Heart left ventricle (tissue), 16 donors: ENCODE measurements at regions not wholly inside any gene's neighbourhood (a gene's known extent, or its start where the extent isn't known, plus 50 kb on each side); places are given as distances from the start of the nearest gene placed in this dataset.
A peak's percentile ranks its signal among the peaks of the same experiment; 100 is the strongest.

Experiments used
- ATAC-seq, 4 donors: fragments of 200-7000 bp; cut with Tn5 transposase; one replicate each; pipeline ENCODE4 v1.9.1; 2020 to 2022; ENCODE audit warnings: moderate library complexity in 4 of 4, mild to moderate bottlenecking in 3 of 4, moderate number of reproducible peaks in 1 of 4
- DNase-seq, 5 donors: peaks; one replicate each; pipeline ENCODE4 v3.0.0-alpha.2; 2020
- H3K27ac ChIP-seq, 12 donors: fragments of 200-600 bp; sonication (generic) in 4 of 12; one replicate each; pipeline versions ENCODE4 v1.5.0 to v1.8.0; 2016 to 2022; ENCODE audit warnings: mild to moderate bottlenecking in 2 of 12
- H3K27me3 ChIP-seq, 9 donors: fragments of 200-600 bp; sonication (generic) in 2 of 9; one replicate each; pipeline versions ENCODE4 v1.5.1 to v1.8.0; 2016 to 2022; ENCODE audit warnings: mild to moderate bottlenecking in 3 of 9
- H3K36me3 ChIP-seq, 9 donors: fragments of 200-600 bp; sonication (generic) in 2 of 9; one replicate each; pipeline versions ENCODE4 v1.5.0 to v1.8.0; 2018 to 2022; ENCODE audit warnings: mild to moderate bottlenecking in 2 of 9
- H3K4me1 ChIP-seq, 12 donors: fragments of 200-600 bp; sonication (generic) in 4 of 12; one replicate each; pipeline versions ENCODE4 v1.5.0 to v1.8.0; 2016 to 2022; ENCODE audit warnings: mild to moderate bottlenecking in 3 of 12
- H3K4me3 ChIP-seq, 12 donors: fragments of 200-600 bp; sonication (generic) in 4 of 12; one replicate each; pipeline versions ENCODE4 v1.5.0 to v1.8.0; 2017 to 2022; ENCODE audit warnings: mild to moderate bottlenecking in 9 of 12, moderate library complexity in 4 of 12
- H3K9me3 ChIP-seq, 12 donors: fragments of 200-600 bp; sonication (generic) in 4 of 12; one replicate each; pipeline versions ENCODE4 v1.5.0 to v1.8.0; 2016 to 2022; ENCODE audit warnings: mild to moderate bottlenecking in 1 of 12
- POLR2A ChIP-seq, 2 donors: fragments of 450-650 bp; IDR thresholded peaks; one replicate each; pipeline ENCODE4 v1.6.1; 2017; ENCODE audit warnings: antibody characterized with exemption in 2 of 2, mild to moderate bottlenecking in 2 of 2, moderate library complexity in 2 of 2
- WGBS, 4 donors: extraction: QIAGEN DNeasy Blood & Tissue Kit in 2 of 4; methylation state at CpG; one replicate each; pipeline versions ENCODE4 v1.1.5 to v1.1.7; 2013 to 2018; 5-methylcytosine and 5-hydroxymethylcytosine counted together
- intact Hi-C, 10 donors: fragments of 100-400 bp; cut with DNase I; formaldehyde crosslinking; loops; one replicate each; pipeline versions ENCODE4 v1.11.1 to v1.14.2; 2022
- TF ChIP-seq, protein P1 (sequence below), 12 donors: fragments of 200-600 bp; sonication (generic) in 4 of 12; IDR thresholded peaks; one replicate each; pipeline versions ENCODE4 v1.5.0 to v1.8.0; 2018 to 2022; ENCODE audit warnings: antibody characterized with exemption in 12 of 12, mild to moderate bottlenecking in 5 of 12
- donor health status: ischemic (EF 13 %, LVEDD 7.1; RV severe dilation, severe dysfunction).
- donor health status: healthy with polysubstance abuse.
- donor health status: DM: no; HTN: yes; CAD: no.
- donor health status: DM: no; HTN: no; CAD: no.
- donor health status: ischemic (EF 25% LVEDD 6.9; RV normal size, moderate dysfunction).
- donor health status: ischemic (EF 25% LVEDD 5.7; RV mildly dilated, moderate dysfunction).
- donor health status: healthy.
- donor health status: DM: yes; HTN: yes; CAD: no.
- donor health status: ischemic (EF 35%, LVEDD 5.7; RV mildly dilated, moderate dysfunction).
- donor health status: nonischemic (EF 11% LVEDD 7.7; RV severe dilation, severe dysfunction).
- donor health status: DM: yes; HTN: yes; CAD: no.
- donor health status: PGD.
- donor health status: ischemic (EF 29% LVEDD 5.4; RV normal size, mild dysfunction).
- donor health status: nonischemic (EF 23%, LVEDD 6.1; RV moderate dilation, normal function).

DNA sequence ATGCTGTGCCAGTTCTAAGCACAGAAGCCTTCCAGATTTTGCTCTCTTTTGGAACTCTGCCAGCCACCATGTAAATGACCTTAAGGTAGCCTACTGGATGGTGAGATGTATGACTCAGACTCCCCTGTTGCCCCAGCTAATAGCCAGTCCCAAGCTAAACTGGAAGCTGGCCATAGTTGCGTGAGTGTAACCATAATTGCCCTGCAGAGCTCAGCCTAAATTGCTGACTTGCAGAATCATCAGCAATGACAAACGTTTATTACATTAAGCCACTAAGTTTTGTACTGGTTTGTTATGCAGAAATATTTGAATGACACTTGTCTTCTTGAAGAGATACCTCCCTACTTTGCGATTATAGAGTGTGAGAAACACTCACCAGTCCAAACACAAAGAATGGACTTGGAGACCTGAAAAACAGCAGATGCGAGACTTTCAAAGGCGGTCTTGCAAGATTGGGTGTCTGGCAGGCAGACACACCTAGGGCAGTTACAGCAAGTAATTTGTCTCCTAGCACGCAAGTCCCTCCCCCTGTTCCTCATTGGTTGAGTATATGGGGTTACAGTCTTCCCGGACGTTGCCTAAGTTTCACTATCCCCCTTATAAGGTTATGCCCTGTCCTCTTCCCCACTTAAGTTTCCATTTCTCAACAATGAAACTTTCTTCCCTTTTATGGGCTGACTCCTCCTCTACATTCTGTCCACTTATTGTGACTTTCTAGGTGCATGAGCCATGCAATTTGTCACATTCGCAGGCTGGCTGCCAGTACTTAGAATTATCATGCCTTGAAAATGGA lies 83.6 kb upstream of the XCR1 start:
- intact Hi-C loops = no loop called here
- Histone ChIP-seq H3K4me3 (no peak overlapping the region), H3K27me3 (no peaks in the 10 kb centered on the region), H3K9me3 (no peaks in the 10 kb centered on the region), H3K27ac (peak overlapping the region in 1 of 12 donors; percentile 89), H3K4me1 (peaks cover 0 to 60% (median 0%) of the 10 kb centered on the region in 12 donors), H3K36me3 (no peaks in the 10 kb centered on the region)
- peak in 1 of 5 donors; percentile 48 for DNase-seq
- WGBS, 4 donors = 70 to 77% (median 71%) methylated on average over 9 of the region's 9 CpGs
- no peak for TF ChIP-seq POLR2A (IDR thresholded peaks at IDR 0.05)
- TF ChIP-seq, protein P1, sequence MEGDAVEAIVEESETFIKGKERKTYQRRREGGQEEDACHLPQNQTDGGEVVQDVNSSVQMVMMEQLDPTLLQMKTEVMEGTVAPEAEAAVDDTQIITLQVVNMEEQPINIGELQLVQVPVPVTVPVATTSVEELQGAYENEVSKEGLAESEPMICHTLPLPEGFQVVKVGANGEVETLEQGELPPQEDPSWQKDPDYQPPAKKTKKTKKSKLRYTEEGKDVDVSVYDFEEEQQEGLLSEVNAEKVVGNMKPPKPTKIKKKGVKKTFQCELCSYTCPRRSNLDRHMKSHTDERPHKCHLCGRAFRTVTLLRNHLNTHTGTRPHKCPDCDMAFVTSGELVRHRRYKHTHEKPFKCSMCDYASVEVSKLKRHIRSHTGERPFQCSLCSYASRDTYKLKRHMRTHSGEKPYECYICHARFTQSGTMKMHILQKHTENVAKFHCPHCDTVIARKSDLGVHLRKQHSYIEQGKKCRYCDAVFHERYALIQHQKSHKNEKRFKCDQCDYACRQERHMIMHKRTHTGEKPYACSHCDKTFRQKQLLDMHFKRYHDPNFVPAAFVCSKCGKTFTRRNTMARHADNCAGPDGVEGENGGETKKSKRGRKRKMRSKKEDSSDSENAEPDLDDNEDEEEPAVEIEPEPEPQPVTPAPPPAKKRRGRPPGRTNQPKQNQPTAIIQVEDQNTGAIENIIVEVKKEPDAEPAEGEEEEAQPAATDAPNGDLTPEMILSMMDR (IDR thresholded peaks at IDR 0.05) = no peak
- ATAC-seq = peak; percentile 42 to 76 (median 72)

DNA sequence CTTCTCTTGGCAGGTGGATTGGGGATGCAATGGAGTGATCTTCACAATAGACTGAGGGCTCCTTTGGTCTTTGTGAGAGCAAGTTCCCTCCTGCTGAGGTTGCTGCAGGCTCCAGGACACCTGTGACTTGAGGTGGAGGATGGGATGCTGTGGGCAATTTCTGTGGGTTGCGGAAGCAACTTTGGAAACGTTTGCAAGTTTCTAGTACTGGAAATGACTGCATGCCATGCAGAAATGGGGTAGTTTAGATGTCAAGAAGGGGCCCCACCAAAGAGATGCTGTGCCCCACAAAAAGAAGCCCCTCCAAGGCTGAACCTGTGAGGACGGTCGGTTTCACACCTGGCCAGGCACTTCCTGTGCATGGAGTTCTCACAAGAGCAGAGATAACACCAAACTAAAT lies 80.4 kb upstream of the XCR1 start:
- intact Hi-C loops = no loop called here
- 59 to 84% (median 75%) methylated on average over 4 of the region's 4 CpGs for WGBS, 4 donors
- Histone ChIP-seq H3K27me3 (no peaks in the 10 kb centered on the region), H3K27ac (no peak overlapping the region), H3K4me3 (no peak overlapping the region), H3K36me3 (no peaks in the 10 kb centered on the region), H3K4me1 (peaks cover 0 to 71% (median 0%) of the 10 kb centered on the region in 12 donors), H3K9me3 (no peaks in the 10 kb centered on the region)
- TF ChIP-seq POLR2A (IDR thresholded peaks at IDR 0.05) = no peak
- TF ChIP-seq, protein P1 (IDR thresholded peaks at IDR 0.05) = no peak
- no peak for DNase-seq
- no peak for ATAC-seq

DNA sequence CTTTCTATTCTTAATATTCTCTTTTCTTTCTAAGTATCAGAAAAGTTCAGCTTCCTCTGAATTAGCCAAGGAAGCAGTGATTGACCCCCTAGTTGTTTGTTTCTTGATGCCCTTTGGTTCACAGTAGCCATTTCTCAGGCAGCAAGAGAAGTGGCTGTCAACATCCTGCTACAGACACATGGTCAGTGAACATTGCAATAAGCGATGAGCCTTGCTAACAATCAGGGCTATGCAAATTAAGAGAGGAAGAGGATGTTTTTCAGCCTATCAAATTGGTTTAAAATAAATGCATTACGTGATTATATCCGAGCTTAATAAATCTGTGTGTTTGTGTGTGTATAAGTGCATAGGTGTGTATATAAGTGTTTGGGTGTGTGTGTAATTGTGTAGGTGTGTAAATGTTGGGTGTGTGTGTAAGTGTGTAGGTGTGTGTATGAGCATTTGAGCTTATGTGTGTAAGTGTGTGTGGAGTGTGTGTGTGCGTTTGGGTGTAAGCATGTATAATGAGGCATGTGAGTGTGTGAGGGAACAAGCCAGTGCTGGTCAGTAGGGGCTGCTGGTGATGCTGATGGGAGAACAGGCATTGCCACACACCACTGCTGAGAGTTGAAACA lies 78.1 kb upstream of the XCR1 start:
- Histone ChIP-seq H3K4me3 (no peak overlapping the region), H3K36me3 (no peaks in the 10 kb centered on the region), H3K9me3 (peaks cover 0 to 8% (median 0%) of the 10 kb centered on the region in 12 donors), H3K4me1 (peaks cover 0 to 69% (median 0%) of the 10 kb centered on the region in 12 donors), H3K27ac (peak overlapping the region in 1 of 12 donors; percentile 37), H3K27me3 (no peaks in the 10 kb centered on the region)
- WGBS, 4 donors = 70 to 81% (median 77%) methylated on average over 4 of the region's 4 CpGs
- intact Hi-C loops = no loop called here
- ATAC-seq = no peak
- no peak for TF ChIP-seq POLR2A (IDR thresholded peaks at IDR 0.05)
- TF ChIP-seq, protein P1 (IDR thresholded peaks at IDR 0.05) = no peak
- no peak for DNase-seq

DNA sequence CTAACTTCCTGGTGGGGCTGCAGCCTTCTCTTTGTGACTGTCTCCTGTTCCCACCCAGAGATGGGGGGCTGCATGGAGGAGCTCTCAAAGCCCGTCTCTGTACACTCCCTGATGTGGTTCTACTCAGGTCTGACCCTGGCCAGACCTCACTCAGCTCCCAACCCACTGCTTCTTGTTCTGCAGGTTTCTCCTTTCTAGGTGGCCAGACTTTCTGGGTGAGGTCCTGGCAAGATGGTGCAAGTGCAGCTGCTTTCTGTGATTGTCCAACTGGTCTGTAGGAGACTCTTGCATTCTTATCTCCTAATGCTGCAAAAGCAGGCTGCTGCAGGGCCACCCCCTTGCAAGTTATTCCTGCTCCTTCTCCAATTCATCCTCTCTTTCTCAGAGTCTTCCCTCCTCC lies 77.4 kb upstream of the XCR1 start:
- 36 to 67% (median 46%) methylated on average over 1 of the region's 1 CpG for WGBS, 4 donors
- Histone ChIP-seq H3K36me3 (no peaks in the 10 kb centered on the region), H3K27me3 (no peaks in the 10 kb centered on the region), H3K27ac (no peak overlapping the region), H3K4me3 (no peak overlapping the region), H3K9me3 (peaks cover 0 to 8% (median 0%) of the 10 kb centered on the region in 12 donors), H3K4me1 (peaks cover 0 to 69% (median 0%) of the 10 kb centered on the region in 12 donors)
- DNase-seq = no peak
- TF ChIP-seq POLR2A (IDR thresholded peaks at IDR 0.05) = no peak
- TF ChIP-seq, protein P1 (IDR thresholded peaks at IDR 0.05) = no peak
- intact Hi-C loops = no loop called here
- ATAC-seq = no peak
